Adrenal gland (tissue), 5 donors: ENCODE measurements at regions not wholly inside any gene's neighbourhood (a gene's known extent, or its start where the extent isn't known, plus 50 kb on each side); places are given as distances from the start of the nearest gene placed in this dataset.

ENCODE experiments used
- CTCF ChIP-seq, 6 experiments: fragments of 450-650 bp in 4 of 6; fragments of 200-600 bp in 2 of 6; sonication (generic) in 1 of 6; IDR thresholded peaks; 1 replicate in 5 of 6; 2 replicates in 1 of 6; pipeline versions ENCODE4 v1.5.1 to v1.8.0; 2016 to 2021; ENCODE audit warnings: antibody characterized with exemption in 6 of 6, mild to moderate bottlenecking in 2 of 6, moderate library complexity in 1 of 6
- POLR2A ChIP-seq, 2 donors: fragments of 450-650 bp; IDR thresholded peaks; one replicate each; pipeline ENCODE4 v1.6.1; 2017; ENCODE audit warnings: antibody characterized with exemption in 2 of 2, mild to moderate bottlenecking in 2 of 2, moderate library complexity in 1 of 2
- donor health status: DM: no; HTN: no; CAD: no.

- TF ChIP-seq CTCF (IDR thresholded peaks at IDR 0.05) (no peak), POLR2A (IDR thresholded peaks at IDR 0.05) (no peak)
Observed at GRCh38 chrX:121360280-121360679, 312.9 kb downstream of the GLUD2 start.
